BE2C (cell line): ENCODE measurements at regions not wholly inside any gene's neighbourhood (a gene's known extent, or its start where the extent isn't known, plus 50 kb on each side); places are given as distances from the start of the nearest gene placed in this dataset.

Experiments
- DNase-seq: peaks from one replicate; pipeline ENCODE4 v3.0.0-alpha.2; 2020
- H3K27me3 ChIP-seq: fragments of 250-450 bp; sonication (Bioruptor Pico); 2 replicates; pipeline ENCODE4 v1.5.1; 2020; ENCODE audit warnings: mild to moderate bottlenecking
- H3K36me3 ChIP-seq: fragments of 250-450 bp; sonication (Bioruptor Pico); 2 replicates; pipeline ENCODE4 v1.5.1; 2020; ENCODE audit warnings: mild to moderate bottlenecking
- H3K4me1 ChIP-seq: fragments of 250-450 bp; sonication (Bioruptor Pico); 2 replicates; pipeline ENCODE4 v1.5.1; 2020
- H3K4me3 ChIP-seq: 2 replicates; pipeline ENCODE4 v1.5.1; 2011; ENCODE audit warnings: low read depth, low read length
- H3K9me3 ChIP-seq: fragments of 250-450 bp; sonication (Bioruptor Pico); 2 replicates; pipeline ENCODE4 v1.5.1; 2020
- CTCF ChIP-seq: IDR thresholded peaks from 2 replicates; pipeline ENCODE4 v1.5.1; 2012; ENCODE audit warnings: mild to moderate bottlenecking, low read depth, low read length

- no peaks in the 10 kb centered on the region for H3K27me3 ChIP-seq
- no peaks in the 10 kb centered on the region for H3K36me3 ChIP-seq
- no peak for DNase-seq
- H3K9me3 ChIP-seq: no peaks in the 10 kb centered on the region
- TF ChIP-seq CTCF: no peak
- no peak overlapping the region for H3K4me3 ChIP-seq
- H3K4me1 ChIP-seq: no peaks in the 10 kb centered on the region; the same call in 1 of the 2 replicates
These were observed 484.7 kb downstream of the DACH1 start for GRCh38 chr13:71382285-71382684.

- Histone ChIP-seq H3K9me3 (no peaks in the 10 kb centered on the region), H3K4me3 (no peak overlapping the region), H3K4me1 (peaks cover under 1% of the 10 kb centered on the region), H3K27me3 (no peaks in the 10 kb centered on the region), H3K36me3 (no peaks in the 10 kb centered on the region)
- TF ChIP-seq CTCF: no peak
- no peak for DNase-seq
These were observed 486.8 kb downstream of the DACH1 start for GRCh38 chr13:71380191-71380590.

- no peaks in the 10 kb centered on the region for H3K9me3 ChIP-seq
- no peak for DNase-seq
- peaks cover 9% of the 10 kb centered on the region for H3K4me1 ChIP-seq
- TF ChIP-seq CTCF: no peak
- H3K4me3 ChIP-seq: no peak overlapping the region
- no peaks in the 10 kb centered on the region for H3K27me3 ChIP-seq
- no peaks in the 10 kb centered on the region for H3K36me3 ChIP-seq
These were observed 487.8 kb downstream of the DACH1 start for GRCh38 chr13:71378961-71379905.

GRCh38 chr13:71374471-71375049 lies 492.4 kb downstream of the DACH1 start:
- peaks cover 9% of the 10 kb centered on the region for H3K4me1 ChIP-seq
- H3K4me3 ChIP-seq: no peak overlapping the region
- no peaks in the 10 kb centered on the region for H3K27me3 ChIP-seq
- DNase-seq: peak; percentile 14
- no peaks in the 10 kb centered on the region for H3K36me3 ChIP-seq
- TF ChIP-seq CTCF: no peak
- no peaks in the 10 kb centered on the region for H3K9me3 ChIP-seq

GRCh38 chr13:71368336-71368735 lies 498.7 kb downstream of the DACH1 start:
- Histone ChIP-seq H3K9me3 (no peaks in the 10 kb centered on the region), H3K4me3 (no peak overlapping the region), H3K36me3 (no peaks in the 10 kb centered on the region), H3K27me3 (no peaks in the 10 kb centered on the region), H3K4me1 (peaks cover 4% of the 10 kb centered on the region; the same call in 1 of the 2 replicates)
- DNase-seq: no peak
- no peak for TF ChIP-seq CTCF

- Histone ChIP-seq H3K4me3 (no peak overlapping the region), H3K36me3 (no peaks in the 10 kb centered on the region), H3K4me1 (no peaks in the 10 kb centered on the region), H3K9me3 (no peaks in the 10 kb centered on the region), H3K27me3 (no peaks in the 10 kb centered on the region)
- no peak for TF ChIP-seq CTCF
- DNase-seq: no peak
These were observed 507.0 kb downstream of the DACH1 start for GRCh38 chr13:71360041-71360440.
